ENCODE measurements at regions not wholly inside any gene's neighbourhood (a gene's known extent, or its start where the extent isn't known, plus 50 kb on each side); places are given as distances from the start of the nearest gene placed in this dataset.

DNA sequence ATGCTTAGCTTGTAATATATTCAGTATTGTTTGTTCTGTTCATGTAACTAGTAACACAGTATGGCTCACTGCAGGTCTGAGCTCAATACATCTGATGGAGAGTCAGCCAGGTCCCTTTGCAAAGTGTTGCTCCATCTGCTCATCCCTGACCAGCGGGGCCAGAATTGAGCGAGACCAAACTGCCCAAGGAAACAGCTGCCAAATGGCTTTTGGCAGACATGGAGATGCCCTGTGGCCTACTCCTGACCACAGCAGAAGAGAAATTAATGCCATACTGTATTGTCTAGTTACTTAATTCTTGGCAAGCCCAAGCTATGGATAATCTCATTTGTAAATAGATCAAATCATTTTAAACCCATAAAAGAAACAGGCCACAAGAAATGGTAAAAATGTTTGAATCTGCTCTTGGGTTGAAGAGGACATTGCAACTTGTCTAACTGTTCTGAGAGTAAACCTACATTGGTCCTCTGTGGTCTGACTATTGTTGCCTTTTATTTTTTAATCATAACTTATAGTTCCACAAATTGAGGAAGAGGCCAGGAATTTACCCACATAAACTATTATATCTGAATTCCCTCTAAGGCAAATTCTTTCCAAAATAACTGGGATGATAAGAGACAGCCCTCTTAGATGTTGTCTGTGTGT, 209.5 kb downstream of the EBLN2 start:
- no peaks in the 10 kb centered on the region for H3K9me3 ChIP-seq
- H3K27ac ChIP-seq: no peak overlapping the region
- intact Hi-C loops (cut with DNase I; ENCODE audit: low total_unique reads): no loop called here
- H3K4me1 ChIP-seq: no peaks in the 10 kb centered on the region
- TF ChIP-seq, protein P1, sequence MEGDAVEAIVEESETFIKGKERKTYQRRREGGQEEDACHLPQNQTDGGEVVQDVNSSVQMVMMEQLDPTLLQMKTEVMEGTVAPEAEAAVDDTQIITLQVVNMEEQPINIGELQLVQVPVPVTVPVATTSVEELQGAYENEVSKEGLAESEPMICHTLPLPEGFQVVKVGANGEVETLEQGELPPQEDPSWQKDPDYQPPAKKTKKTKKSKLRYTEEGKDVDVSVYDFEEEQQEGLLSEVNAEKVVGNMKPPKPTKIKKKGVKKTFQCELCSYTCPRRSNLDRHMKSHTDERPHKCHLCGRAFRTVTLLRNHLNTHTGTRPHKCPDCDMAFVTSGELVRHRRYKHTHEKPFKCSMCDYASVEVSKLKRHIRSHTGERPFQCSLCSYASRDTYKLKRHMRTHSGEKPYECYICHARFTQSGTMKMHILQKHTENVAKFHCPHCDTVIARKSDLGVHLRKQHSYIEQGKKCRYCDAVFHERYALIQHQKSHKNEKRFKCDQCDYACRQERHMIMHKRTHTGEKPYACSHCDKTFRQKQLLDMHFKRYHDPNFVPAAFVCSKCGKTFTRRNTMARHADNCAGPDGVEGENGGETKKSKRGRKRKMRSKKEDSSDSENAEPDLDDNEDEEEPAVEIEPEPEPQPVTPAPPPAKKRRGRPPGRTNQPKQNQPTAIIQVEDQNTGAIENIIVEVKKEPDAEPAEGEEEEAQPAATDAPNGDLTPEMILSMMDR (IDR thresholded peaks at IDR 0.05): no peak
- TF ChIP-seq POLR2A (IDR thresholded peaks at IDR 0.05): no peak
- no peaks in the 10 kb centered on the region for H3K36me3 ChIP-seq
- H3K4me3 ChIP-seq: no peak overlapping the region
- no peaks in the 10 kb centered on the region for H3K27me3 ChIP-seq
- no peak for DNase-seq

DNA sequence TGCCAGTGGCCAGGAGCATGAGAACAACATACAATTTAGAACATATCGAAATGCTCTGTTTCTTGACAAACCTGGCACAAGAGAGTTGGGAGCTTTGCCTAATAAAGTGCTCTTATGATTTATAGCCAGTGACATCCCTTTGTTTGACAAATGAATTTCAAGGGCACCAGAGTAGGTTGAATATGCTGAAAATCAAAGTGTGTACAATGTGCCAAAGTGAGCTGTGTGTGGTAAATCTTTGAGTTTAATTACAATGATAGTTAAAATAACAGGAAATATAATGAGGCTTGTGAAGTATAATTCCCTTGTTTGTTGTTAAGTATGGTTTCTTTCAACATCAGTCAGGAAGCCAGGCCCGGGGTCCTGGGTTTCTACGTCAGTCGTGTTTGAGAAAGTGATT, 211.9 kb downstream of the EBLN2 start:
- DNase-seq: no peak
- no peak overlapping the region for H3K4me3 ChIP-seq
- no peaks in the 10 kb centered on the region for H3K36me3 ChIP-seq
- no peak for TF ChIP-seq POLR2A (IDR thresholded peaks at IDR 0.05)
- TF ChIP-seq, protein P1 (IDR thresholded peaks at IDR 0.05): no peak
- no peaks in the 10 kb centered on the region for H3K27me3 ChIP-seq
- no peaks in the 10 kb centered on the region for H3K4me1 ChIP-seq
- intact Hi-C loops (cut with DNase I; ENCODE audit: low total_unique reads): no loop called here
- H3K9me3 ChIP-seq: no peaks in the 10 kb centered on the region
- no peak overlapping the region for H3K27ac ChIP-seq

DNA sequence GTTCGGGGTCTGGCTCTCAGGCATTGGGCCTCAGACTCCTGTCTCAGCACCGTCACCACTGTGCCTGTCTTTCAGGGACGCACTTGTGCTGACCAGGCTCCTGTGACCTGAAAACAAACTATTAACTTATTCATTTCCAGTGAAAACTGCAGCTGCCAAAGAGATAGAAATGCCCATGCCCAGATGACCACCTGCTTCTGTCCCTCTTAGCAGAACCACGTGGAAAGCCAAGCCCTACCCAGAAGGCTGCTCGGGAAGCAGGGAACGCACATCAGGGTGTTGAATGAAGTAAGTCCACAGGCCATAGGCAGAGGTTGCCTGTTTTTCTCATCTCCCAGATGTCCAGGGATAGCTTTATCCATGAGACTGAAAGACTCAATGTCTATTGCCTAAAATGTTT, 219.3 kb downstream of the EBLN2 start:
- DNase-seq: no peak
- H3K4me3 ChIP-seq: no peak overlapping the region
- intact Hi-C loops (cut with DNase I; ENCODE audit: low total_unique reads): no loop called here
- H3K27ac ChIP-seq: no peak overlapping the region
- TF ChIP-seq POLR2A (IDR thresholded peaks at IDR 0.05): no peak
- TF ChIP-seq, protein P1 (IDR thresholded peaks at IDR 0.05): no peak
- no peaks in the 10 kb centered on the region for H3K9me3 ChIP-seq
- no peaks in the 10 kb centered on the region for H3K27me3 ChIP-seq
- H3K4me1 ChIP-seq: no peaks in the 10 kb centered on the region
- H3K36me3 ChIP-seq: no peaks in the 10 kb centered on the region

DNA sequence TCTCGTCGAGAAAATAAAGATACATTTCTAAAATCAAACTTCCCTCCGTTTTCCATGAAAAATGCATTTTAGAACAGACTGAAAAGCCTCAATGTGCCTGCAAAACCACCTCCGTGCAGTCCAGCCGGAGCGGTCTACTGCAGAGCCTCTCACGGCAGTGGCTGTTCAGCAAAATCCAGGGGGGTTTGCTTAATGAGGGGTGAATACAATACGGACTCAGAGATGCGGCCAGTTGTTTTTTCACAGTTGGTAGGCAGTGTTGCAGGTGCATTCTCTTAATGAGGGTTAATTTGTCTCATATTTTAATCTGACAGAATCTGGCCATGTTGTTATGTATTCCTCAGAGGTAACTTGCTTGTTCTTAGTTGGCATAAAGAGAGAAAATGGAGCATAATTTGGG, 223.0 kb downstream of the EBLN2 start:
- H3K27me3 ChIP-seq: no peaks in the 10 kb centered on the region
- no peak overlapping the region for H3K4me3 ChIP-seq
- TF ChIP-seq, protein P1 (IDR thresholded peaks at IDR 0.05): no peak
- TF ChIP-seq POLR2A (IDR thresholded peaks at IDR 0.05): no peak
- H3K4me1 ChIP-seq: no peaks in the 10 kb centered on the region
- DNase-seq: no peak
- H3K27ac ChIP-seq: no peak overlapping the region
- H3K9me3 ChIP-seq: no peaks in the 10 kb centered on the region
- intact Hi-C loops (cut with DNase I; ENCODE audit: low total_unique reads): no loop called here
- H3K36me3 ChIP-seq: no peaks in the 10 kb centered on the region

DNA sequence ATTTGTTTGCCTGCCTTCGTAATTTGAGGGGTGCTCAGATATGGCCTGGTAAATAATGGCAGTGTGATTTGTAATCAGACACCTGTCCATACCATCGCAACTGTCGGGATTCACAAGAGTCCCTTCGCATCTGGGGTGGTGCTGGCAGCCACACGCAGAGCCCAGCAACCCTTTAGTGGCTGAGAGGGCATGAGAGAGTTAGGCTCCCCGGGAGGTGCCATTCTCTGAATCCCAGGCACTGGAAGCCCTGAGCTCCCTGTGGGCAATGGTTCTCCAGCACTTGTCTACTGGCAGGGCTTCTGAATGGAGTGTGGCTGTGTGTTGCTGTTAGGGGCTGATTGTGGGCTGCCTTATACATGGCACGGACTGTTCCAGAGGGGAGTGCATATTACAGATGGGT, 230.1 kb downstream of the EBLN2 start:
- H3K9me3 ChIP-seq: no peaks in the 10 kb centered on the region
- H3K27ac ChIP-seq: no peak overlapping the region
- TF ChIP-seq POLR2A (IDR thresholded peaks at IDR 0.05): no peak
- TF ChIP-seq, protein P1 (IDR thresholded peaks at IDR 0.05): no peak
- no peaks in the 10 kb centered on the region for H3K36me3 ChIP-seq
- H3K4me3 ChIP-seq: no peak overlapping the region
- intact Hi-C loops (cut with DNase I; ENCODE audit: low total_unique reads): no loop called here
- no peaks in the 10 kb centered on the region for H3K4me1 ChIP-seq
- no peak for DNase-seq
- no peaks in the 10 kb centered on the region for H3K27me3 ChIP-seq

Data from uterus (tissue), 3 donors.